ENCODE measurements at regions not wholly inside any gene's neighbourhood (a gene's known extent, or its start where the extent isn't known, plus 50 kb on each side); places are given as distances from the start of the nearest gene placed in this dataset.
"Not testable (repeated sequence)": the region's sequence is repeated elsewhere in the genome, so short reads cannot be mapped to it uniquely, and the experiment has no call there.

GRCh38 chr17:20698463-20699206 lies 119.1 kb downstream of the CDRT15L2 start:
- not testable (repeated sequence) for TF ChIP-seq CTCF, EZH2phosphoT487 (IDR thresholded peaks at IDR 0.05; ENCODE audit: low read length)

All from MM.1S (cell line).